Stimulated activated CD4-positive, alpha-beta T cell treated with anti-CD3 and anti-CD28 coated beads, Interleukin-15, amount 100 ng/mL, for 1 hour (primary cell): ENCODE measurements at regions not wholly inside any gene's neighbourhood (a gene's known extent, or its start where the extent isn't known, plus 50 kb on each side); places are given as distances from the start of the nearest gene placed in this dataset.
"Not testable (repeated sequence)": the region's sequence is repeated elsewhere in the genome, so short reads cannot be mapped to it uniquely, and the experiment has no call there.

Experiments
- DNase-seq, 2 donors: peaks; one replicate each; pipeline ENCODE4 v3.0.0-alpha.2; 2020; ENCODE audit warnings: low read depth in 1 of 2, low spot score in 1 of 2

GRCh38 chr9:19895578-19895977 is 106.7 kb upstream of the SLC24A2 start:
- DNase-seq, result not testable (repeated sequence)

DNA sequence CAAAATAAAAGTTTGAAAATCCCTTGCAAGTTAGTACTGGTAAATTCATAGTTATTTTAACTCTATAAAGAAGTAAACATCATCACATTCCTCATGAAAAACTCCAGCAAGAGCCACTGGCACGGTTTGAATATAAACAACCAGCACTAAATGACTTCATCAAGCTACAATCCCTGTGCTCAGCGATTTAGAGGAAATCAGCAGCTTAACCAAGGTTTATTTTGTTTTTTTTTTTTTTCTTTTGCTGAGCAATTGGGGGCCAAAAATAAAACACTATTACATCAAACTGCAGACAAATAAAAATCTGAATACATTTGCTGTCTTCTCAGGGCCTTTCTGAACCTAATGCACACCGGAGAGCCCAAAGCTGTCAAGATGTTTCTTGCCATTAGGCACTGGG is 106.2 kb upstream of the SLC24A2 start:
- no peak for DNase-seq

DNA sequence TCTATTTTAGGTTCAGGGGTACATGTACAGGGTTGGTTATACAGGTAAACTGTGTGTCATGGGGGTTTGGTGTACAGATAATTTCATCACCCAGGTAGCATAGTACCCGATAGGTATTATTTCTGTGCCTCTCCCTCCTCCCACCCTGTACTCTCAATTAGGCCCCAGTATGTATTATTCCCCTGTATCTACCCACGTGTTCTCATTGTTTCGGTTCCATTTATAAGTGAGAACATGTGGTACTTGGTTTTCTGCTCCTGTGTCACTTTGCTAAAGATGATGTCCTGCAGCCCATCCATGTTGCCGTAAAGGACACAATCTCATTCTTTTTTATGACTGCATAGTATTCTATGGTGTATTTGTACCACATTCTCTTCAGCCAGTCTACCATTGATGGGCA is 96.8 kb upstream of the SLC24A2 start:
- DNase-seq, result no peak

DNA sequence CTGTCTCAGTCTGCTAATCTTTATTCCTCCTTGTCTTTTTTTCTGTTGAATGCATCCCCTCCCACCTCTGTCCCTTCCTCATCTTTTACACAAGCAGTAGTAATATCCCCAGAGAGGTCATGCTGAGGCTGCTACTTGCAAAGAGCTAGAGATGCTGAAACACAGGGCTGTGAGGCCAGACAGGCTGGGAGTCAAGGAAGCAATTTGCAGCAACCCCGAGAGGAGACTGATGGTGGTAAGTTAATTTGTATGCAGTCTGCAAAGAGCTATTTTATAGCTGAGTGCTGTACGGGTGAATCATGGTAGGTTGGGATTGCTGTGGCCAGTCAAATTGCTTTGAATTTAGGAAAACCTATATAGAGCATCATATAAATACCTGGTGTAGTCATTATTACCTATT is 90.2 kb upstream of the SLC24A2 start:
- DNase-seq, result no peak

DNA sequence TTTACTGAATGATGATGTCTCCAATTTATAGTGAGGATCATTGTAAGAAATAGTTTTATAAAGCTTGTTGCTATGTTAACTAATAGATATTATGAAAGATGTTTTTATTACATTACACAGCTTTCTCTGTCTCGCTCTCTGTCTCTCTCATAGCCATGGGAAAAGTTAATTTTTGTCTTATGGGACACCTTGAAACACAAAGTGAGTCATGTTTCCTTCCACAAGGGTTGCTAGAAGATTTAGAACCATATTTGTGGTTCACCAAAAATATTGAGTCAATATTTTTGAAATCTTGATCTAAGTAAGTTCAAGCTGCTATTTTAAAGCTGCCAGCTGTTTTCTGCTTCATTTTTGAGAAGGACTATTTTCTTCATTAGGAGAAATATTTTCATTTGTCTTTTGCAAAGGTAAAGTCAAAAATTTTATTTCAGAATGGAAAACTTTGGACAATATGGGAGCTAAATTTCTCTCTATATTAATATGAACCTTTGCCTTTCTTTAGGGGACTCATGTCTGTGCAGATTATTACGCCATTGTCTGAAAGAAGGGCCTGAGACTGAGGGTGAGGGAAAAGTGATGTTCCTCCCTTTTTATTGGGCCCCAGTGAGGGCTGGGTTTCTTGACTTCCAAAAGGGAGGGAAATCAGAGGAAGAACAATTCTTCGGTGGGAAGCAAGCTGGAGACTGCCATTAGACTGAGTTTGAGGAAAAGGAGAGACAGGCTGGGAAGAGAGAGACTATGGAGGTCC is 87.9 kb upstream of the SLC24A2 start:
- no peak for DNase-seq

DNA sequence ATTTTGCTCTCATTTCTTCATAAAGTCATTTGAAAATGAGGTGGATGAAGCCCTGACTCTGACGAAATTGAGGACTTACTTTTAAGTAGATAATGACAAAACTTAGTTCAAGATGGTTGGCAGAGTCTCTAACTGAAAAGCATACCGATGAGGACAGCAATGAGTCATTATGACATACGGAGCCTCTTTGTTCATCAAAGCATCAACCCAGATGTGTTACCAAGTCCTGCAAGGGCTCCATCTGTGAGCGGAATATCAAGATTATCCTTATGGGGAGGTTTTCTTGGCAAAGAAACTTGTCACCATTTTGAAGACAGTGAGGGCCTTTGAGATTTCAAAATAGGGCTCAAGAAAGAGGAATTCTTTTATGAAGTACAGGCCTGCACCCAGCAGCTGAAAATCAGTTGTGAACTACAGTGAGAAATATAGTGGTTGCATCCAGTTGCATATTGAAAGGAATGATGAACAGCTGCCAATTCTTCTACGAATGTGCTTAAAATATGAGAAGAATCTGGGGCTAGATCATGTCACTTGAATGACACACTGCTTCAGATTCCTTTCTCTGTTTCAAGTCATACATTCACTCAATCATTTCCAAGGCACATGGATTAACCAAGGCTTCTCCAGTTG is 86.6 kb upstream of the SLC24A2 start:
- DNase-seq, result no peak

DNA sequence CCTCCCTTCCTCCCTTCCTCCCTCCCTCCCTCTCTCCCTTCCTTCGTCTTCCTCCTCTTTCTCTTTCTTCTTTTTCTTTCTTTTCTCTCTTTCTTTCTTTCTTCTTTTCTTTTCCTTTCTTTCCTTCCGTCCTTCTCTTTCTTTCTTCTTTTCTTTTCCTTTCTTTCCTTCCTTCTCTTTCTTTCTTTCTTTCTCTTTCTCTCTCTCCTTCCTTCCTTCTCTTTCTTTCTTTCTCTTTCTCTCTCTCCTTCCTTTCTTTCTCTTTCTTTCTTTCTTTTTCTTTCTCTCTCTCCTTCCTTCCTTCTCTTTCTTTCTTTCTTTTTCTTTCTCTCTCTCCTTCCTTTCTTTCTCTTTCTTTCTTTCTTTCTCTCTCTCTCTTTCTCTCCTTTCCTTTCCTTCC is 84.4 kb upstream of the SLC24A2 start:
- DNase-seq, result not testable (repeated sequence)

DNA sequence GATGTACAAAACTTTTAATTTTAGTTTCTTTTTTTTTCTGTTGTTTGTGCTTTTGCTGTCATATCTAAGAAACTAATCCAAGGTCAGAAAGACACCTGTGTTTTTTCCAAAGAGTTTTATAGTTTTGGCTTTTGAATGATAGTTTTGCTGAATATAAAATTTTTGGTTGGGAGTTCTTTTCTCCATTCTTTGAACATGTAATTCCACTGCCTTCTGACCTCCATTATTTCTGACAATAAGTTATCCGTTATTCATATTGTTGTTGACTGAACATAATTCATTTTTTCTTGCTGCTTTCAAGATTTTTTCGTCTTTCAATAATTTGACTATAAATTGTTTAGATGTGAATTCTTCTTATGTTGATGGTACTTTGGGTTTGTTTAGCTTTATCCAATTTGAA is 82.2 kb upstream of the SLC24A2 start:
- no peak for DNase-seq

GRCh38 chr9:19840953-19841352 is 52.1 kb upstream of the SLC24A2 start:
- DNase-seq, result no peak
